ENCODE measurements at regions not wholly inside any gene's neighbourhood (a gene's known extent, or its start where the extent isn't known, plus 50 kb on each side); places are given as distances from the start of the nearest gene placed in this dataset.
"Not testable (repeated sequence)": the region's sequence is repeated elsewhere in the genome, so short reads cannot be mapped to it uniquely, and the experiment has no call there.

DNA sequence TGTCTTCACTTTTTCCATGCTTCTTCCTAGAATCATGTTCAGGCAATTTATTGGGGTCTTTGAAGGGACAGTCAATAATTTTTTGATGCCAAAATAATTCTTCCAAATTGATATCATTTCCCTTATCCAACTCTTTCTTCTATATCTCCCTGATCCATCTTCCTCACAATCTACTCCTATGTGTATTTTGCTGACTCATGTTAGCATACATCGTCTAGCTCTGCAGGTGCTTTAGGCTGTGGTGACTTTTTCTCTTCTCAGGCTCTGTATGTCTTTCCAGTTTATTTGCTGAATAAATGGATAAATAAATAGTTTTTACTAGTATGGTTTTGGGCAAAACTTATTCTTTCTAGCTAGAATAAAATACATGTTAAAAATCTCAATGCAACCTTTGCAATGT lies 1650.9 kb upstream of the TMEFF2 start:
- H3K36me3 ChIP-seq: no peaks in the 10 kb centered on the region
- no peak overlapping the region for H3K4me3 ChIP-seq
- TF ChIP-seq POLR2AphosphoS5 (IDR thresholded peaks at IDR 0.05) (no peak), POLR2A (IDR thresholded peaks at IDR 0.05) (no peak)
- TF ChIP-seq, protein P1, sequence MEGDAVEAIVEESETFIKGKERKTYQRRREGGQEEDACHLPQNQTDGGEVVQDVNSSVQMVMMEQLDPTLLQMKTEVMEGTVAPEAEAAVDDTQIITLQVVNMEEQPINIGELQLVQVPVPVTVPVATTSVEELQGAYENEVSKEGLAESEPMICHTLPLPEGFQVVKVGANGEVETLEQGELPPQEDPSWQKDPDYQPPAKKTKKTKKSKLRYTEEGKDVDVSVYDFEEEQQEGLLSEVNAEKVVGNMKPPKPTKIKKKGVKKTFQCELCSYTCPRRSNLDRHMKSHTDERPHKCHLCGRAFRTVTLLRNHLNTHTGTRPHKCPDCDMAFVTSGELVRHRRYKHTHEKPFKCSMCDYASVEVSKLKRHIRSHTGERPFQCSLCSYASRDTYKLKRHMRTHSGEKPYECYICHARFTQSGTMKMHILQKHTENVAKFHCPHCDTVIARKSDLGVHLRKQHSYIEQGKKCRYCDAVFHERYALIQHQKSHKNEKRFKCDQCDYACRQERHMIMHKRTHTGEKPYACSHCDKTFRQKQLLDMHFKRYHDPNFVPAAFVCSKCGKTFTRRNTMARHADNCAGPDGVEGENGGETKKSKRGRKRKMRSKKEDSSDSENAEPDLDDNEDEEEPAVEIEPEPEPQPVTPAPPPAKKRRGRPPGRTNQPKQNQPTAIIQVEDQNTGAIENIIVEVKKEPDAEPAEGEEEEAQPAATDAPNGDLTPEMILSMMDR (IDR thresholded peaks at IDR 0.05): no peak
- H3K27me3 ChIP-seq: no peaks in the 10 kb centered on the region
- intact Hi-C loops (cut with DNase I; ENCODE audit: low total_unique reads): no loop called here
- no peak overlapping the region for H3K27ac ChIP-seq
- H3K9me3 ChIP-seq: no peaks in the 10 kb centered on the region
- no peak for DNase-seq (ENCODE audit: low spot score in 2 of 2)
- H3K4me1 ChIP-seq: no peaks in the 10 kb centered on the region

DNA sequence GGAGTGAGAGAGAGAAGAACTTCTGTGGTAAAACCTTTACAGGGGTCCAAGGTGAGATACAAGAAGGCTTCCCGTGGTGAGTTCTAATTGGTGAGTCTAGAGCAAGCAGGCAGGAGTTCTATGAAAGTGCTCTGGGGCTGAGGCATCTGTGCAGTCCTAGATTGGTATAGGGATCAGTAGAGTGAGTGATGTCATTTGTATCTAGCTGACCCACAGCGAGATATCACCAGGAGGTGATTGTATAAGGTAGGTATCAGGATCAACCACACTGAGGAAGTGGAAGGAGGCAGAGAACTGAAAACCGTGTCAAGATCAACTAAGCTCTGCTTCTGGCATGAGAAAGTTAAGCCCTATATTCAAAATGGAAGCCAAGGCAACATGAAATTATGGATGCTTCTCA lies 1648.9 kb upstream of the TMEFF2 start:
- H3K4me3 ChIP-seq: no peak overlapping the region
- no peak for DNase-seq (ENCODE audit: low spot score in 2 of 2)
- no peak overlapping the region for H3K27ac ChIP-seq
- no peak for TF ChIP-seq POLR2AphosphoS5 (IDR thresholded peaks at IDR 0.05)
- no peak for TF ChIP-seq POLR2A (IDR thresholded peaks at IDR 0.05)
- TF ChIP-seq, protein P1 (IDR thresholded peaks at IDR 0.05): no peak
- intact Hi-C loops (cut with DNase I; ENCODE audit: low total_unique reads): no loop called here
- H3K4me1 ChIP-seq: no peaks in the 10 kb centered on the region
- no peaks in the 10 kb centered on the region for H3K9me3 ChIP-seq
- H3K27me3 ChIP-seq: no peaks in the 10 kb centered on the region
- H3K36me3 ChIP-seq: no peaks in the 10 kb centered on the region

DNA sequence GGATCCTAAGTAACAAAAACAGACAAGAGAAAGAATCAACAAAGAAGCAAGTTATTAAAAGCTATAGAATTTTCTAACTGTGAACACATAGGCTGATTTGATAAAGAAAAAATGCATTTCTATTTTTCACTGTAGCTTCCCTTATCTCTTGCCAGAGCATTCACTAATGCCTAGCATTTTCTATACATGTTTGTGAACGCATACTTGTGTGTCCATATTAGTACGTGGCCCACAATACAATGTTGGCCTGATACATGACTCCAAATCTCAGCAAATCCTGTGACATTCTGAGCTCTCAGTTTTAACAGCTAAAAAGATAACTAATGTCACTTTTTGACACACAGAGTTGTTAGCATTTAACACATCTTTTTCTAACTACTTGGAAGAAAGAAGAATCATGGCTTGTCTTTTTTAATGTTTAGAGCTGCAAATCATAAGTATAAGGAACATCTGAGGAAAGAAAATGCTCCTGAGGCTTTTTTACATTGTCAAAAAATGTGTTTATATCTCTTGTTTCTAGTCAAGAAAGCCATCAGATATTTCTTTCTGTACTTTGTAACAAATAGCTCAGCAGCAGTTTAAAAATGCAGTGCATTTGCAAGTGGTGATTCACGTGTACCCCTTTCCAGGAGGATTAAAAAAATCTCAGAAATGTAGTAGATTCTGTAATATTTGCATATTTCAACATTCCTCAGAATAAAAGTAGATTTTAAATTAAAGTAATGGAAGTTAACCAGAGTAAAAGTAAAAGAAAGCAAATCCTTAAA lies 1646.8 kb upstream of the TMEFF2 start:
- H3K27me3 ChIP-seq: no peaks in the 10 kb centered on the region
- H3K36me3 ChIP-seq: no peaks in the 10 kb centered on the region
- H3K4me3 ChIP-seq: no peak overlapping the region
- no peaks in the 10 kb centered on the region for H3K4me1 ChIP-seq
- TF ChIP-seq POLR2AphosphoS5 (IDR thresholded peaks at IDR 0.05): no peak
- TF ChIP-seq POLR2A (IDR thresholded peaks at IDR 0.05): no peak
- TF ChIP-seq, protein P1 (IDR thresholded peaks at IDR 0.05): no peak
- no peak for DNase-seq (ENCODE audit: low spot score in 2 of 2)
- H3K9me3 ChIP-seq: no peaks in the 10 kb centered on the region
- no peak overlapping the region for H3K27ac ChIP-seq
- intact Hi-C loops (cut with DNase I; ENCODE audit: low total_unique reads): no loop called here

DNA sequence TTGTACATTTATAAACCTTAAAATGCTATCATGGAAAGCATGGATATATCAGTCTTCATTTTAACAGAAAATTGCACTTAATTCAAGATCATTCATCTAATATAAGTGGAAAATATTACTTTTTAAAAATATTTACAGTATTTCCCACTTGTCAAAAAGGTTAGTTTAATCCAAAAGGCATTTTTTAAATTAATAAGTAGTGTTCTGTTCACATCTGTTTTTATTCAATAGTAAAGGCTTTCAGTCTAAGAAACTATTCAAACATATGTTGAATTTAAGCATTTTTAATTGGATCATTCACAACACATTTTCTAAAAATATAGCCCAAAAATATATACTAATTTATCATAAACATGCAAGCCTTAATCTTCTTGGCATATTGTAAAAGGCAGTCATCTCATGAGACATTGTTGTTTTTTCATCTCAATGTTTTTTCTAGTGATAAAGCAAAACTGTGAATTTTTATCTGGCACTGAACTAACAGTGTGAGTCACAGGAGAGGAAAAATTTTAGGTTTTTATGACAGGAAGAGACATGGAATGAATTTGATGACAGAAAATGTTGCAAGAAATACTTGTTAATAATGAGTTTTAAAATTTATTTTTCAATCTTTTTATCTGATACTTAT lies 1642.5 kb upstream of the TMEFF2 start:
- Histone ChIP-seq H3K4me1 (no peaks in the 10 kb centered on the region), H3K9me3 (no peaks in the 10 kb centered on the region), H3K4me3 (no peak overlapping the region), H3K27ac (no peak overlapping the region), H3K36me3 (no peaks in the 10 kb centered on the region), H3K27me3 (no peaks in the 10 kb centered on the region)
- TF ChIP-seq POLR2A (IDR thresholded peaks at IDR 0.05) (no peak), POLR2AphosphoS5 (IDR thresholded peaks at IDR 0.05) (no peak)
- TF ChIP-seq, protein P1 (IDR thresholded peaks at IDR 0.05): no peak
- no peak for DNase-seq (ENCODE audit: low spot score in 2 of 2)
- intact Hi-C loops (cut with DNase I; ENCODE audit: low total_unique reads): no loop called here

DNA sequence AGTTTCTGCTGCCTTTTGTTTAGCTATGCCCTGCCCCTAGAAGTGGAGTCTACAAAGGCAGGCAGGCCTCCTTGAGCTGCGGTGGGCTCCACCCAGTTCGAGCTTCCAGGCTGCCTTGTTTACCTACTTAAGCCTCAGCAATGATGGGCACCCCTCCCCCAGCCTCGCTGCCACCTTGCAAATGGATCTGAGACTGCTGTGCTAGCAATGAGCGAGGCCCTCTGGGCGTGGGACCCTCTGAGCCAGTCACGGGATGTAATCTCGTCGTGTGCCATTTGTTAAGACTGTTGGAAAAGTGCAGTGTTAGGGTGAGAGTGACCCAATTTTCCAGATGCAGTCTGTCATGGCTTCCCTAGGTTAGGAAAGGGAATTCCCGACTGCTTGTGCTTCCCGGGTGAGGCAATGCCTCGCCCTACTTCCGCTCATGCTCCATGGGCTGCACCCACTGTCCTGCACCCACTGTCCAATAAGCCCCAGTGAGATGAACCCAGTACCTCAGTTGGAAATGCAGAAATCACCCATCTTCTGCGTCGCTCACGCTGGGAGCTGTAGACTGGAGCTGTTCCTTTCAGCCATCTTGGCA lies 1641.8 kb upstream of the TMEFF2 start:
- H3K27me3 ChIP-seq; intact Hi-C loops (cut with DNase I; ENCODE audit: low total_unique reads); DNase-seq (ENCODE audit: low spot score in 2 of 2); H3K36me3 ChIP-seq; H3K9me3 ChIP-seq; H3K27ac ChIP-seq; H3K4me3 ChIP-seq; H3K4me1 ChIP-seq: not testable (repeated sequence)

DNA sequence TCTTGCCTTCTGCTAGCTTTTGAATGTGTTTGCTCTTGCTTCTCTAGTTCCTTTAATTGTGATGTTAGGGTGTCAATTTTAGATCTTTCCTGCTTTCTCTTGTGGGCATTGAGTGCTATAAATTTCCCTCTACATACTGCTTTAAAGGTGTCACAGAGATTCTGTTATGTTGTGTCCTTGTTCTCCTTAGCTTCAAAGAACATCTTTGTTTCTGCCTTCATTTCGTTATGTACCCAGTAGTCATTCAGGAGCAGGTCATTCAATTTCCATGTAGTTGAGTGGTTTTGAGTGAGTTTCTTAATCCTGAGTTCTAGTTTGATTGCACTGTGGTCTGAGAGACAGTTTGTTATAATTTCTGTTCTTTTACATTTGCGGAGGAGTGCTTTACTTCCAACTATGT lies 1639.2 kb upstream of the TMEFF2 start:
- H3K4me1 ChIP-seq; intact Hi-C loops (cut with DNase I; ENCODE audit: low total_unique reads); H3K27ac ChIP-seq; H3K36me3 ChIP-seq; DNase-seq (ENCODE audit: low spot score in 2 of 2); H3K27me3 ChIP-seq; H3K9me3 ChIP-seq; H3K4me3 ChIP-seq: not testable (repeated sequence)

All from breast epithelium (tissue), 4 donors.